ENCODE measurements at regions not wholly inside any gene's neighbourhood (a gene's known extent, or its start where the extent isn't known, plus 50 kb on each side); places are given as distances from the start of the nearest gene placed in this dataset.

- DNase-seq (ENCODE audit: low read depth) = no peak
Measured at GRCh38 chr2:163259489-163259888, 420.9 kb upstream of the KCNH7 start.

DNA sequence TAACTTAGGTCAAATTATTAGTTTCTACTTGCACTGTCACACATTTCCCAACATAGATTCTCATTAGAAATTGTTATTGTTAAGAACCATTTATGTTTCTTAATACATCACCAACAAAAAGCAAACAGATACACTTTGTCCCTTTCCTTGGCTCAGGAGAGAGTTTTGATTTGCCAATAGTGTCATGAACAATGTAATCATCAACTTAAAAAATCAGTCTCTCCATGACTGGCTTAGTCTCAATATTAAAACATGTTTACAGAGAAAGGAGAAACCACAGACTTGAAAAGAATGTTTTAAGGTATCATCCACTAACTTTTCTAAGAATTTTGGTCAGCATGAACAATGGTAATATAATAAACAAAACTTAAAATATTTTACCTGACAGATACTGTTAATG is 416.5 kb upstream of the KCNH7 start:
- Histone ChIP-seq H3K36me3 (ENCODE audit: control insufficient read depth, insufficient read depth, low read length) (no peaks in the 10 kb centered on the region), H3K27me3 (ENCODE audit: control insufficient read depth, insufficient read depth, low read length) (no peaks in the 10 kb centered on the region), H3K4me3 (ENCODE audit: low read depth, low read length) (no peak overlapping the region)
- DNase-seq (ENCODE audit: low read depth) = no peak
- TF ChIP-seq CTCF (IDR thresholded peaks at IDR 0.05; ENCODE audit: insufficient read depth, low read length, poor library complexity, severe bottlenecking) = no peak

More at GRCh38 chr2:163259489-163259888, 420.9 kb upstream of the KCNH7 start:
- Histone ChIP-seq H3K27me3 (ENCODE audit: control insufficient read depth, insufficient read depth, low read length) (no peaks in the 10 kb centered on the region), H3K36me3 (ENCODE audit: control insufficient read depth, insufficient read depth, low read length) (no peaks in the 10 kb centered on the region), H3K4me3 (ENCODE audit: low read depth, low read length) (no peak overlapping the region)
- TF ChIP-seq CTCF (IDR thresholded peaks at IDR 0.05; ENCODE audit: insufficient read depth, low read length, poor library complexity, severe bottlenecking) = no peak

DNA sequence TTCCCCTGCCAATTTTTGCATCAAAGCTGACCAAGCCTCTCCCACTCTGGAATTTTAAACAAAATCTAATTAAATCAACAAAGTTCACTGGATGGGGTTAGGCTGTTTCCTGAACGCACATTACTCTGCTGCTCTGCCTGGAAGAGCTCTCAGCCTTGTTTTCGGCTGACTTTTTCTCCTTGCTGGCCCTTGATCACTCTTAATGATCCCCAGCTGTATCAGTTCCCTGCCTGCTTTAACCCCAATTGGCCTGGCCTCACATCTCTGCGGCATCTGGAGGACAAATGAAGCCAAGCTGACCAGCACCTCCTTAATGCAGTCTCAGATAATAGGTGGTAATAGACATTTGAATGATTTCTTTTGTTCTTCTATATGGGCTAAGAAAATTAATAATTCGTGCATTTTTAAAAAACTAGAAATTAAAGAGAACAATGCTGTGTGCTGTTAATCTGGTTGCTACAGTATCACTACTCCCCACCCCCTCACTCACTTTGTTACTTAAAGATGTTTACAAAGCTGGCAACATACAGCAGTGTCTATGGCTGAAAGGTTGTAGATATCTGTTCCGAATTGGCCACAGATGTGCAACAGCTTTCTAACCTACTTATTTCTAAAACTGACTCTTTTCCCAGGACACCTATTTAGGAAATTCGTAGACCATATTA is 415.2 kb upstream of the KCNH7 start:
- Histone ChIP-seq H3K36me3 (ENCODE audit: control insufficient read depth, insufficient read depth, low read length) (no peaks in the 10 kb centered on the region), H3K4me3 (ENCODE audit: low read depth, low read length) (no peak overlapping the region), H3K27me3 (ENCODE audit: control insufficient read depth, insufficient read depth, low read length) (no peaks in the 10 kb centered on the region)
- no peak for DNase-seq (ENCODE audit: low read depth)
- no peak for TF ChIP-seq CTCF (IDR thresholded peaks at IDR 0.05; ENCODE audit: insufficient read depth, low read length, poor library complexity, severe bottlenecking)

DNA sequence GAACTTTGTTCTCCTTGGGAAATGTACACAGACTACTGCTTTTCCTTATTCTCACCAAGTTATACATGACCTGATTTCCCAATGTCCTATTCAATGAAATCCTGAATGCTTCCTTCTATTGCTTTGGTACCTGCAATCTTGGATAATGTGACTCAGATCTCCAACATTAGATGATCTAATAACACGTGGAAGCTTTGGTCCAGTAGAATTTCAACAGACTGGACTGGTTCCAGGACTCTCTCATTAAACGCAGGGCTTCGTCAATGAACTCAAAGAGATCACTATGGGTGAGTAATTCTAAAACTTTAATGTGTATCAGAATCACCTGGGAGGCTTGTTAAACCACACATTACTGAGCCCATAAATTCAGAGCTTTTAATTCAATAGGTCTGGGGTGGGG is 413.6 kb upstream of the KCNH7 start:
- H3K4me3 ChIP-seq (ENCODE audit: low read depth, low read length) = no peak overlapping the region
- no peak for TF ChIP-seq CTCF (IDR thresholded peaks at IDR 0.05; ENCODE audit: insufficient read depth, low read length, poor library complexity, severe bottlenecking)
- H3K36me3 ChIP-seq (ENCODE audit: control insufficient read depth, insufficient read depth, low read length) = no peaks in the 10 kb centered on the region
- peak; percentile 10 for DNase-seq (ENCODE audit: low read depth)
- no peaks in the 10 kb centered on the region for H3K27me3 ChIP-seq (ENCODE audit: control insufficient read depth, insufficient read depth, low read length)

DNA sequence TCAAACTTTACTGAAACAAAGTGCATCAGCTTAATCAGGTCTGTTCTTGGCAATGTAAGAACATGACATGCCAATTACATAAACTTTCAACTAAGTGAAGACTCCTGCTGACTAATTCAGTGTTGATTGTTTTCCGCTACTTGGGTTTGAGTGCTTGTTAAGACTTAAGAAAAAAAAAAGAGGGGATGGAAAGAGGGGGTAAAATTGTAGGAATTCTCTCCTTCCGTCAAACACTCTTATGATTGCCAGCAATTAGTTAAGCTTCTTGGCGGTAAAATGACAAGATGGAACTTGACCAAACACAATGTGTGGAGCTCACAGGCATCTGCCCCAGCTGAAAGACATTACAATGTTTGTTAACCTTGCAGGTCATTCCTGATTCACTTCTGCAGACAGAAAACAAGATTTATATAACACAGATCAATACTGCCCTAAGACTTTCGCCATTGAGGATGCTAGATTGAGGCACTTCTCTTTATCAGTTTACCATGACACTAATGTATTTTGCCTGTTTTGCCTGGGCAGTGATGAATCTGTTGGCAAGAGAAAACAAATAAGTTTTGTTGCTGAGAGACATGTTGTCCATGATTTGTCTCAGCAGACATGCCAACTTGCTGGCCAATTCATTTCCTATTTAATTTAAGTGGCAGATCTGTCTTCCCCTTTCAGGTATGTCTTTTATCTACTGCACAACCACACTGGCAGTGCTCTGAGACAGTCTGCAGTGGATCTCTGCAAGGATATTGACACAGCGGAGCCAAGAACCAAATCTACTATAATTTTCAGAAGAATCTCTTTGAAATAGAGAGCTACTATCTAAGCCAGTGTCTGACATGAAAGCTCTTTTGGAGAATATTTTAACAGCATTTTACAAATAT is 410.0 kb upstream of the KCNH7 start:
- no peak for DNase-seq (ENCODE audit: low read depth)
- TF ChIP-seq CTCF (IDR thresholded peaks at IDR 0.05; ENCODE audit: insufficient read depth, low read length, poor library complexity, severe bottlenecking) = no peak
- Histone ChIP-seq H3K27me3 (ENCODE audit: control insufficient read depth, insufficient read depth, low read length) (no peaks in the 10 kb centered on the region), H3K4me3 (ENCODE audit: low read depth, low read length) (no peak overlapping the region), H3K36me3 (ENCODE audit: control insufficient read depth, insufficient read depth, low read length) (no peaks in the 10 kb centered on the region)

All from kidney epithelial cell (primary cell).